HG02970 (cell line): ENCODE measurements at regions not wholly inside any gene's neighbourhood (a gene's known extent, or its start where the extent isn't known, plus 50 kb on each side); places are given as distances from the start of the nearest gene placed in this dataset.
A peak's percentile ranks its signal among the peaks of the same experiment; 100 is the strongest.
"Not testable (repeated sequence)": the region's sequence is repeated elsewhere in the genome, so short reads cannot be mapped to it uniquely, and the experiment has no call there.

ENCODE experiments used
- ATAC-seq: cut with Tn5 transposase; IDR thresholded peaks from one replicate; pipeline ENCODE4 v1.9.1; 2021; ENCODE audit warnings: mild to moderate bottlenecking, moderate library complexity, moderate number of reproducible peaks; ENCODE audit not compliant: unreplicated experiment, low FRiP score

- ATAC-seq = peak; percentile 42
These were observed 100.3 kb upstream of the SVIL start for GRCh38 chr10:29734962-29735627.

- ATAC-seq = no peak
These were observed 99.8 kb upstream of the SVIL start for GRCh38 chr10:29734640-29734961.

GRCh38 chr10:29733323-29733722, 98.6 kb upstream of the SVIL start:
- ATAC-seq = no peak

GRCh38 chr10:29732918-29733317, 98.1 kb upstream of the SVIL start:
- no peak for ATAC-seq

- no peak for ATAC-seq
These were observed 97.0 kb upstream of the SVIL start for GRCh38 chr10:29731760-29732159.

- no peak for ATAC-seq
These were observed 96.2 kb upstream of the SVIL start for GRCh38 chr10:29730969-29731368.

- no peak for ATAC-seq
These were observed 95.7 kb upstream of the SVIL start for GRCh38 chr10:29730458-29730857.

- no peak for ATAC-seq
These were observed 93.8 kb upstream of the SVIL start for GRCh38 chr10:29728541-29729049.

- not testable (repeated sequence) for ATAC-seq
These were observed 91.2 kb upstream of the SVIL start for GRCh38 chr10:29725927-29726326.

GRCh38 chr10:29725133-29725720, 90.5 kb upstream of the SVIL start:
- no peak for ATAC-seq

- ATAC-seq = no peak
These were observed 89.0 kb upstream of the SVIL start for GRCh38 chr10:29723726-29724125.

GRCh38 chr10:29722777-29723176, 88.0 kb upstream of the SVIL start:
- ATAC-seq = no peak

- ATAC-seq = no peak
These were observed 85.4 kb upstream of the SVIL start for GRCh38 chr10:29720149-29720548.

GRCh38 chr10:29719281-29719675, 84.5 kb upstream of the SVIL start:
- ATAC-seq = no peak

- ATAC-seq = no peak
These were observed 80.5 kb upstream of the SVIL start for GRCh38 chr10:29715296-29715695.

GRCh38 chr10:29714096-29714874, 79.5 kb upstream of the SVIL start:
- ATAC-seq = no peak

- ATAC-seq = no peak
These were observed 78.7 kb upstream of the SVIL start for GRCh38 chr10:29713450-29713849.

- ATAC-seq = no peak
These were observed 77.3 kb upstream of the SVIL start for GRCh38 chr10:29712108-29712507.

- ATAC-seq = no peak
These were observed 75.4 kb upstream of the SVIL start for GRCh38 chr10:29710128-29710527.

- no peak for ATAC-seq
These were observed 74.8 kb upstream of the SVIL start for GRCh38 chr10:29709484-29710002.

GRCh38 chr10:29703271-29703670, 68.5 kb upstream of the SVIL start:
- no peak for ATAC-seq
